K562 (cell line): ENCODE measurements at regions not wholly inside any gene's neighbourhood (a gene's known extent, or its start where the extent isn't known, plus 50 kb on each side); places are given as distances from the start of the nearest gene placed in this dataset.
A peak's percentile ranks its signal among the peaks of the same experiment; 100 is the strongest.

Source experiments
- ATAC-seq: fragments of 200-7000 bp; cut with Tn5 transposase; 3 replicates; pipeline ENCODE4 v1.9.1; 2020; ENCODE audit warnings: moderate library complexity
- BruUV-seq: library from RNA; stranded (reverse); fragments of 400-500 nt; replicated peaks from 2 replicates; lab custom pipeline; 2021; lab: Mats Ljungman, UMichigan
- CTCF ChIA-PET: fragments of 300-600 bp; formaldehyde crosslinking; extraction: SDS; loops from one replicate; lab custom pipeline; 2021; ENCODE audit warnings: low intra/inter-chr PET ratio; lab: Yijun Ruan, JAX
- POLR2A ChIA-PET: fragments of 300-600, 350-650 bp; sonication (Branson Sonifier 250); formaldehyde crosslinking; extraction: SDS; loops from one replicate; lab custom pipeline; 2021; ENCODE audit warnings: antibody characterized with exemption, inconsistent platforms; lab: Yijun Ruan, JAX
- DNase-seq, 4 experiments: peaks; one replicate each; pipeline versions ENCODE4 v3.0.0 to v3.0.0-alpha.2; 2011 to 2018; ENCODE audit warnings: low spot score in 3 of 4, mixed read lengths in 3 of 4; ENCODE audit errors: extremely low read depth in 1 of 4
- FAIRE-seq: peaks from 2 replicates; lab custom pipeline; 2011; peaks lifted over from hg19 to GRCh38; lab: Jason Lieb, UNC
- H2AFZ ChIP-seq: 2 replicates; pipeline ENCODE4 v1.6.0; 2011; ENCODE audit warnings: low read depth, low read length, control low read depth, inconsistent platforms
- H3K27ac ChIP-seq: fragments of 200-600 bp; 3 replicates; pipeline ENCODE4 v1.8.0; 2011; ENCODE audit warnings: low read depth, mild to moderate bottlenecking, control low read depth, inconsistent platforms, low read length, moderate library complexity, mixed read lengths; ENCODE audit errors: extremely low read depth
- H3K27me3 ChIP-seq, 2 experiments: fragments of 300-600 bp in 1 of 2; 2 replicates in 1 of 2; 3 replicates in 1 of 2; pipeline versions ENCODE4 v1.6.0 to v1.8.0; 2011; ENCODE audit warnings: inconsistent platforms in 2 of 2, low read length in 2 of 2, mild to moderate bottlenecking in 1 of 2, mixed read lengths in 1 of 2, moderate library complexity in 1 of 2; ENCODE audit not compliant: control insufficient read depth in 2 of 2, insufficient read depth in 2 of 2
- H3K36me3 ChIP-seq: fragments of 300-600 bp; 3 replicates; pipeline ENCODE4 v1.8.0; 2011; ENCODE audit warnings: mild to moderate bottlenecking, low read length, inconsistent platforms; ENCODE audit not compliant: control insufficient read depth, insufficient read depth
- H3K4me1 ChIP-seq, 2 experiments: fragments of 200-600 bp in 1 of 2; replicated peaks in 1 of 2; 2 replicates in 1 of 2; 3 replicates in 1 of 2; pipeline versions ENCODE4 v1.5.1 to v1.8.0; 2011; ENCODE audit warnings: inconsistent platforms in 2 of 2, low read length in 2 of 2, mild to moderate bottlenecking in 1 of 2, mixed read lengths in 1 of 2, moderate library complexity in 1 of 2; ENCODE audit not compliant: control insufficient read depth in 2 of 2, insufficient read depth in 2 of 2
- H3K4me2 ChIP-seq: 2 replicates; pipeline ENCODE4 v1.6.1; 2011; ENCODE audit warnings: low read length, control low read depth, inconsistent platforms, mixed read lengths; ENCODE audit not compliant: insufficient read depth
- H3K4me3 ChIP-seq: fragments of 200-600 bp; sonication (generic), shearing (Covaris generic); 2 replicates; pipeline ENCODE4 v1.5.1; 2016; ENCODE audit warnings: control low read depth, inconsistent platforms
- H3K79me2 ChIP-seq: fragments of 200-600 bp; 3 replicates; pipeline ENCODE4 v1.8.0; 2011; ENCODE audit warnings: low read length, inconsistent platforms; ENCODE audit not compliant: control insufficient read depth, insufficient read depth
- H3K9ac ChIP-seq, 2 experiments: 2 replicates each; pipeline versions ENCODE4 v1.6.0 to v1.6.1; 2011; ENCODE audit warnings: low read depth in 2 of 2, low read length in 2 of 2, control low read depth in 1 of 2, inconsistent platforms in 1 of 2, mild to moderate bottlenecking in 1 of 2, mixed read lengths in 1 of 2; ENCODE audit not compliant: insufficient read depth in 1 of 2
- H3K9me1 ChIP-seq: one replicate; pipeline ENCODE4 v1.6.0; 2011; ENCODE audit warnings: inconsistent platforms, mild to moderate bottlenecking, low read length, moderate library complexity; ENCODE audit not compliant: control insufficient read depth, insufficient read depth
- H3K9me3 ChIP-seq: replicated peaks from 2 replicates; pipeline ENCODE4 v1.5.1; 2011; ENCODE audit warnings: low read depth, low read length, inconsistent platforms; ENCODE audit not compliant: control insufficient read depth, insufficient read depth
- H4K20me1 ChIP-seq: replicated peaks from 2 replicates; pipeline ENCODE4 v1.6.1; 2011; ENCODE audit warnings: low read length, inconsistent platforms, mixed read lengths; ENCODE audit not compliant: control insufficient read depth, insufficient read depth
- ATF1 ChIP-seq, 2 experiments: fragments of 450-650 bp in 1 of 2; IDR thresholded peaks; 2 replicates each; pipeline ENCODE4 v1.6.1; 2016; ENCODE audit warnings: missing compliant biosample characterization in 1 of 2, missing genetic modification characterization in 1 of 2
- FOSL1 ChIP-seq: fragments of 200-800 bp; sonication (Bioruptor generic); conservative IDR thresholded peaks from 2 replicates; pipeline ENCODE4 v1.6.1; 2016; ENCODE audit warnings: missing genetic modification characterization, missing compliant biosample characterization
- NR1H2 ChIP-seq: sonication (generic); formaldehyde crosslinking; IDR thresholded peaks from 2 replicates; pipeline ENCODE4 v1.4.0; 2020; ENCODE audit warnings: mild to moderate bottlenecking, missing genetic modification reagents
- PHB2 ChIP-seq: fragments of 450-650 bp; IDR thresholded peaks from 2 replicates; pipeline ENCODE4 v1.6.1; 2017; ENCODE audit warnings: low read depth
- RFX5 ChIP-seq: IDR thresholded peaks from 2 replicates; pipeline ENCODE4 v1.6.1; 2011; ENCODE audit warnings: low read depth, mild to moderate bottlenecking, improper control_type of control experiment, low read length
- SAP30 ChIP-seq: fragments of 200-600 bp; sonication (generic); IDR thresholded peaks from 2 replicates; pipeline ENCODE4 v1.6.1; 2012; ENCODE audit warnings: borderline replicate concordance, low read depth, mild to moderate bottlenecking, moderate library complexity, low read length, control low read depth, inconsistent platforms; ENCODE audit not compliant: insufficient read depth, poor library complexity, severe bottlenecking
- TEAD1 ChIP-seq, 2 experiments: fragments of 450-650 bp in 1 of 2; sonication (generic) in 1 of 2; formaldehyde crosslinking; IDR thresholded peaks; 2 replicates each; pipeline versions ENCODE4 v1.4.0 to v1.8.0; 2020 to 2022; ENCODE audit warnings: mild to moderate bottlenecking in 2 of 2, missing genetic modification reagents in 1 of 2
- ZNF561 ChIP-seq: fragments of 450-650 bp; formaldehyde crosslinking; conservative IDR thresholded peaks from 2 replicates; pipeline ENCODE4 v1.4.0; 2020; ENCODE audit warnings: mild to moderate bottlenecking, moderate library complexity
- WGBS: fragments of 100-300 bp; shearing (Covaris generic); methylation state at CpG from one replicate; pipeline ENCODE4 v1.1.6; 2016; ENCODE audit warnings: low coverage, mixed read lengths; ENCODE audit not compliant: insufficient coverage; ENCODE audit errors: missing lambda C conversion rate; 5-methylcytosine and 5-hydroxymethylcytosine counted together
- in situ Hi-C: fragments of 300-500 bp; cut with MboI; formaldehyde crosslinking; loops from 4 replicates; pipeline ENCODE4 v1.15.0; 2018; ENCODE audit warnings: inconsistent platforms, mixed read lengths
- intact Hi-C: fragments of 100-400 bp; cut with micrococcal nuclease; formaldehyde crosslinking; loops from 2 replicates; pipeline ENCODE4 v1.14.2; 2022
- TF ChIP-seq, protein P1 (sequence below): fragments of 450-650 bp; IDR thresholded peaks from 2 replicates; pipeline ENCODE4 v1.6.1; 2016; ENCODE audit warnings: borderline replicate concordance
- TF ChIP-seq, protein P2 (sequence below): IDR thresholded peaks from 2 replicates; pipeline ENCODE4 v1.6.1; 2014; ENCODE audit warnings: antibody characterized with exemption
- TF ChIP-seq, protein P3 (sequence below): IDR thresholded peaks from 2 replicates; pipeline ENCODE4 v1.6.1; 2012; ENCODE audit warnings: low read depth, low read length, improper control_type of control experiment, borderline replicate concordance

DNA sequence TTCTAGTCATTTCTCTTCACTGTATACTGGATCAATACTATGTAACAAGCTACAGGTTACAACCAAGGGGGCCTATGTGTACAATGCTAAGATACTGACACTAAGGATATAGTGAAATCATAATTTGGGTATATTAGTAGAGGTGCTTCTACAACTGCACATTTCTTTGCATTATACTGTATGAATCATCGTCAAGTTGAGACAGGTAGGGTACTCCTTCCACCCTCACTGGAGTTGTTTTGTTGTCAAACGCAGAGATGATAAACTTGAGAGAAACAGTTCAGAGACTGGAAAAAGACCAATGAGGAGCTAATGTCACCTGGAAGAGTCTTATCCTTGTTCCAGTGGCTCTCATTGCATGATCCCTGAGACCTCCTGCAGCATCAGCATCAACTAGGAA, 208.2 kb upstream of the PRPS1L1 start (continued):
- no peak for TF ChIP-seq SAP30
- no peak for TF ChIP-seq PHB2

DNA sequence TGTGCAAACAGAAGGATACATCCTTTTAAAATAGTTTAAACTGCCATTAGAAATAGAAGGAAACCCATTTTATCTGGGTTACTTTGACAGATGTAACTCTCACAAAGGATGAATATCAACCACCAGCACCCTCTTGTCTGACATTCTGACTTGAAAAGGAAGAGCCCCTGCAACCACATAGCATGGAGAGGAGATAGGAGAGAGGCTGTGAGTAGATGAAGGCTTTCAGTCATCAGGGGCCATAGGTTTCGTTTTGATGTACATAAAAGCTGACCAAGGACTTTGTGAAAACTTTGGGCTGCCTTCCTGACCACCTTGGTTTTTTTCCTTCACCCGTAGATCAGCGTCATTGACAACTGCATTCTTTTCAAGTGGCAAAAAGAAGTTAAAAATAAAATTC, 211.6 kb upstream of the PRPS1L1 start:
- H3K9me3 ChIP-seq = 0 out of 2 replicates have a peak, but pooled peaks cover 3% of the 10 kb centered on the region
- BruUV-seq = no TSS peak
- no peak overlapping the region for H3K27ac ChIP-seq
- no peaks in the 10 kb centered on the region for H3K36me3 ChIP-seq
- ChIA-PET POLR2A (no interaction called here), CTCF (no interaction called here)
- ATAC-seq (no peak), DNase-seq (no peak), FAIRE-seq (no peak)
- H3K79me2 ChIP-seq = no peaks in the 10 kb centered on the region
- TF ChIP-seq, protein P1, sequence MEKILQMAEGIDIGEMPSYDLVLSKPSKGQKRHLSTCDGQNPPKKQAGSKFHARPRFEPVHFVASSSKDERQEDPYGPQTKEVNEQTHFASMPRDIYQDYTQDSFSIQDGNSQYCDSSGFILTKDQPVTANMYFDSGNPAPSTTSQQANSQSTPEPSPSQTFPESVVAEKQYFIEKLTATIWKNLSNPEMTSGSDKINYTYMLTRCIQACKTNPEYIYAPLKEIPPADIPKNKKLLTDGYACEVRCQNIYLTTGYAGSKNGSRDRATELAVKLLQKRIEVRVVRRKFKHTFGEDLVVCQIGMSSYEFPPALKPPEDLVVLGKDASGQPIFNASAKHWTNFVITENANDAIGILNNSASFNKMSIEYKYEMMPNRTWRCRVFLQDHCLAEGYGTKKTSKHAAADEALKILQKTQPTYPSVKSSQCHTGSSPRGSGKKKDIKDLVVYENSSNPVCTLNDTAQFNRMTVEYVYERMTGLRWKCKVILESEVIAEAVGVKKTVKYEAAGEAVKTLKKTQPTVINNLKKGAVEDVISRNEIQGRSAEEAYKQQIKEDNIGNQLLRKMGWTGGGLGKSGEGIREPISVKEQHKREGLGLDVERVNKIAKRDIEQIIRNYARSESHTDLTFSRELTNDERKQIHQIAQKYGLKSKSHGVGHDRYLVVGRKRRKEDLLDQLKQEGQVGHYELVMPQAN = no peak
- TF ChIP-seq, protein P2, sequence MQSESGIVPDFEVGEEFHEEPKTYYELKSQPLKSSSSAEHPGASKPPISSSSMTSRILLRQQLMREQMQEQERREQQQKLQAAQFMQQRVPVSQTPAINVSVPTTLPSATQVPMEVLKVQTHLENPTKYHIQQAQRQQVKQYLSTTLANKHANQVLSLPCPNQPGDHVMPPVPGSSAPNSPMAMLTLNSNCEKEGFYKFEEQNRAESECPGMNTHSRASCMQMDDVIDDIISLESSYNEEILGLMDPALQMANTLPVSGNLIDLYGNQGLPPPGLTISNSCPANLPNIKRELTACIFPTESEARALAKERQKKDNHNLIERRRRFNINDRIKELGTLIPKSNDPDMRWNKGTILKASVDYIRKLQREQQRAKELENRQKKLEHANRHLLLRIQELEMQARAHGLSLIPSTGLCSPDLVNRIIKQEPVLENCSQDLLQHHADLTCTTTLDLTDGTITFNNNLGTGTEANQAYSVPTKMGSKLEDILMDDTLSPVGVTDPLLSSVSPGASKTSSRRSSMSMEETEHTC = no peak
- TF ChIP-seq ATF1 (CRISPR knock-in tag; IDR thresholded peaks at IDR 0.05) (no peak), ATF1 (tag; IDR thresholded peaks at IDR 0.05) (no peak), TEAD1 (CRISPR knock-in tag; IDR thresholded peaks at IDR 0.05) (no peak), FOSL1 (tag) (no peak), RFX5 (no peak), NR1H2 (CRISPR knock-in tag) (no peak), ZNF561 (no peak)
- TF ChIP-seq, protein P3, sequence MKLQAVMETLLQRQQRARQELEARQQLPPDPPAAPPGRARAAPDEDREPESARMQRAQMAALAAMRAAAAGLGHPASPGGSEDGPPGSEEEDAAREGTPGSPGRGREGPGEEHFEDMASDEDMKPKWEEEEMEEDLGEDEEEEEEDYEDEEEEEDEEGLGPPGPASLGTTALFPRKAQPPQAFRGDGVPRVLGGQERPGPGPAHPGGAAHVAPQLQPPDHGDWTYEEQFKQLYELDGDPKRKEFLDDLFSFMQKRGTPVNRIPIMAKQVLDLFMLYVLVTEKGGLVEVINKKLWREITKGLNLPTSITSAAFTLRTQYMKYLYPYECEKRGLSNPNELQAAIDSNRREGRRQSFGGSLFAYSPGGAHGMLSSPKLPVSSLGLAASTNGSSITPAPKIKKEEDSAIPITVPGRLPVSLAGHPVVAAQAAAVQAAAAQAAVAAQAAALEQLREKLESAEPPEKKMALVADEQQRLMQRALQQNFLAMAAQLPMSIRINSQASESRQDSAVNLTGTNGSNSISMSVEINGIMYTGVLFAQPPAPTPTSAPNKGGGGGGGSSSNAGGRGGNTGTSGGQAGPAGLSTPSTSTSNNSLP = no peak
- H3K4me3 ChIP-seq = no peak overlapping the region
- intact Hi-C loops (no loop called here), in situ Hi-C loops (no loop called here)
- H3K4me2 ChIP-seq = no peak overlapping the region
- no peaks in the 10 kb centered on the region for H3K9me1 ChIP-seq
- peak overlapping the region; percentile 61 for H2AFZ ChIP-seq
- WGBS = 10% methylated on average over 3 of the region's 3 CpGs
- no peaks in the 10 kb centered on the region; a peak in 1 of 5 replicates for H3K4me1 ChIP-seq
- no peaks in the 10 kb centered on the region for H3K27me3 ChIP-seq
- H4K20me1 ChIP-seq = no peaks in the 10 kb centered on the region
- H3K9ac ChIP-seq = no peak overlapping the region
